ENCODE measurements at regions not wholly inside any gene's neighbourhood (a gene's known extent, or its start where the extent isn't known, plus 50 kb on each side); places are given as distances from the start of the nearest gene placed in this dataset.
"Not testable (repeated sequence)": the region's sequence is repeated elsewhere in the genome, so short reads cannot be mapped to it uniquely, and the experiment has no call there.

DNA sequence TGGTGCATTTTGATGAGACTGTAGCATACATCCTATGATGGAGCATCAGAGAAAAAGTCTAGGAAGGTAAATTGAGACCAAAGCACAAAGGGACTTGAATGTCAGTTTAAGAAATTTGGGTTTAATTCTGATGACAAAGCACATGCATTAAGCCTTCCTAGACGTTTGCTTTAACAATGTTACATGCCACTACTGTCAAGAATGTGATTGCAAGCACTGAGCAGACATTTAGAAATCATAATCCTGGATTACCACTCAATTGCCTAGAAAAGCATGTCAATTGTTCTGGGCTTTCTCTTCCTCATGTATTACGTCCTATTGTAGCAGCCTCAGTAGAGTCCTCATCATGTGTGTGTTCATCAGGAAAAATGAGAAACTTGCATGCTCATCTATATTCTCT lies 117.1 kb downstream of the ZNF281 start:
- H3K4me3 ChIP-seq (ENCODE audit: low read depth, low read length) = no peak overlapping the region
- TF ChIP-seq, protein P1, sequence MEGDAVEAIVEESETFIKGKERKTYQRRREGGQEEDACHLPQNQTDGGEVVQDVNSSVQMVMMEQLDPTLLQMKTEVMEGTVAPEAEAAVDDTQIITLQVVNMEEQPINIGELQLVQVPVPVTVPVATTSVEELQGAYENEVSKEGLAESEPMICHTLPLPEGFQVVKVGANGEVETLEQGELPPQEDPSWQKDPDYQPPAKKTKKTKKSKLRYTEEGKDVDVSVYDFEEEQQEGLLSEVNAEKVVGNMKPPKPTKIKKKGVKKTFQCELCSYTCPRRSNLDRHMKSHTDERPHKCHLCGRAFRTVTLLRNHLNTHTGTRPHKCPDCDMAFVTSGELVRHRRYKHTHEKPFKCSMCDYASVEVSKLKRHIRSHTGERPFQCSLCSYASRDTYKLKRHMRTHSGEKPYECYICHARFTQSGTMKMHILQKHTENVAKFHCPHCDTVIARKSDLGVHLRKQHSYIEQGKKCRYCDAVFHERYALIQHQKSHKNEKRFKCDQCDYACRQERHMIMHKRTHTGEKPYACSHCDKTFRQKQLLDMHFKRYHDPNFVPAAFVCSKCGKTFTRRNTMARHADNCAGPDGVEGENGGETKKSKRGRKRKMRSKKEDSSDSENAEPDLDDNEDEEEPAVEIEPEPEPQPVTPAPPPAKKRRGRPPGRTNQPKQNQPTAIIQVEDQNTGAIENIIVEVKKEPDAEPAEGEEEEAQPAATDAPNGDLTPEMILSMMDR (IDR thresholded peaks at IDR 0.05; ENCODE audit: insufficient read depth, low read depth, low read length, missing control alignments) = no peak
- no peak for DNase-seq (ENCODE audit: low read depth)

DNA sequence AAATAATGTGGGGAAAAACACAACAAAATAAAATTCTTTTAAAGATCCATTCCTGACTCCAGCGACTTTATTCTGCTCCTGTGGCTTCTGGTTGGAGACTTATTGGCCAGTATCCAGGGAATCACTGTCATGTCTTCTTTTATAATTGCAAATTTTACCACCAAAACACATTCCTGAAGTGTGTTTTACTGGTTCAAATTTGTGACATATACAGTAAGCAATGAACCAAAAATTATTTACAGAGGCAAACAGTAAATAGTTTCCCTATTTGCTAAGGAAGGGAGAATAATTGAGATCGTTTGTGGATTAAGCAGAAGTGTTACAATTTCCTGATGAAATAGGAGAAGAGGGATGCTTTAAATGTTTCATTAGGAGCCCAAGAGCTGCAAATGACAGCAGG lies 118.7 kb downstream of the ZNF281 start:
- DNase-seq (ENCODE audit: low read depth) = no peak
- H3K4me3 ChIP-seq (ENCODE audit: low read depth, low read length) = no peak overlapping the region
- TF ChIP-seq, protein P1 (IDR thresholded peaks at IDR 0.05; ENCODE audit: insufficient read depth, low read depth, low read length, missing control alignments) = no peak

DNA sequence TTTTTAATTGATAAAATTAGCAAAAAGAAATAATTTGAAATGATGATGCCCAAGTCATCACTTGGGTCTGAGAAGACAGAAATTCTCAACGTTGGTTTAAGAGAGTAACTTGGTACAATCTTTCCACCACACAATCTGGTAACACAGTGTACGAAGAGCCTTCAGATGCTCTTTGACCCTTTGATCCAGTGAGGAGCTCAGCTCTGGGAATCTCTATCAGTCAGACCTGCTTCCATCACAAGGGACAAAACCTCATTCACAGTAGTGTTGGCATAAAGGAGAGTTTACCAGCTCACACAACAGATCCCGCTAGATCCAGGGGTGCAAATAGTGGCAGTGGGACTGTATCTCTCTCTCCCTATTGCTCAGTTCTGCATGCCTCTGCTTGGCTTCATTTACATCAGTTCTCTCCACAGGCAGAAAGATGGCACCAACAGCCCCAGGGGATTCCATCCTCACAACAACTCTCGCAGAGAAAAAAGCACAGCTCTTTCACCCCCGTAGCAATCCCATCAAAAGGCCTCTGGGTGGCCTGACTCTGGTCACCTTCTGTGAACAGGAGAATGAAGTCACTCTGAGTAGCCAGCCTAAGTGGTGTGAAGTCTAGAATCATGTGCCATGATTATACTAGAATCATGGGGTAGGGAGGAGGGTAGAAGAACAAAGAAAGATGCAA lies 119.7 kb downstream of the ZNF281 start:
- peak; percentile 37 for DNase-seq (ENCODE audit: low read depth)
- no peak overlapping the region for H3K4me3 ChIP-seq (ENCODE audit: low read depth, low read length)
- TF ChIP-seq, protein P1 (IDR thresholded peaks at IDR 0.05; ENCODE audit: insufficient read depth, low read depth, low read length, missing control alignments) = peak; percentile 1

DNA sequence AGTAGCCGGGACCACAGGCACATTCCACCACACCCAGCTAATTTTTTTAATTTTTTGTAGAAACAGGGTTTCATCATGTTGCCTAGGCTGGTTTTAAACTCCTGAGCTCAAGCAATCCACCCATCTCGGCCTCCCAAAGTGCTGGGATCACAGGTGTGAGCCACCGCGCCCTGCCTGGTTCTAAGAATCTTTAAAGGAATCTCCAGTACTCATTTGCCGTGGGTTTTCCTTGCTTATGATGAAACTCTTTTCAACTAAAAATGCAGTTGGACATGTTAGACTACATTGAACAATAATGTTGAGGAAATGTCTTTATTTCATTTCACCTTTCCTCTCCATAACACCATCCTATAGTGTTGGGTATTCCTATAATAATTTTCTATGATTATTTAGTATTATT lies 121.6 kb downstream of the ZNF281 start:
- no peak for DNase-seq (ENCODE audit: low read depth)
- TF ChIP-seq, protein P1 (IDR thresholded peaks at IDR 0.05; ENCODE audit: insufficient read depth, low read depth, low read length, missing control alignments) = no peak
- no peak overlapping the region for H3K4me3 ChIP-seq (ENCODE audit: low read depth, low read length)

DNA sequence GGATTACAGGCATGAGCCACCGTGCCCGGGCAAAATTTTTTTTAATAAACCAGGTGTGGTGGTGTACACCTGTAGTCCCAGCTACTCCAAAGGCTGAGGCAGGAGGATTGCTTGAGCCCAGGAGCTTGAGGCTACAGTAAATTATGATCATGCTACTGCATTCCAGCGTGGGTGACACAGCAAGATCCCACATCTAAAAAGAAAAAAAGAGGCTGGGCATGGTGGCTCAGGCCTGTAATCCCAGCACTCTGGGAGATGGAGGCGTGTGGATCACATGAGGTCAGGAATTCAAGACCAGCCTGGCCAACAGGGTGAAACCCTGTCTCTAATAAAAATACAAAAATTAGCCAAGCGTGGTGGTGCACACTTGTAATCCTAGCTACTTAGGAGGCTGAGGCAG lies 125.6 kb downstream of the ZNF281 start:
- not testable (repeated sequence) for H3K4me3 ChIP-seq (ENCODE audit: low read depth, low read length); DNase-seq (ENCODE audit: low read depth)

DNA sequence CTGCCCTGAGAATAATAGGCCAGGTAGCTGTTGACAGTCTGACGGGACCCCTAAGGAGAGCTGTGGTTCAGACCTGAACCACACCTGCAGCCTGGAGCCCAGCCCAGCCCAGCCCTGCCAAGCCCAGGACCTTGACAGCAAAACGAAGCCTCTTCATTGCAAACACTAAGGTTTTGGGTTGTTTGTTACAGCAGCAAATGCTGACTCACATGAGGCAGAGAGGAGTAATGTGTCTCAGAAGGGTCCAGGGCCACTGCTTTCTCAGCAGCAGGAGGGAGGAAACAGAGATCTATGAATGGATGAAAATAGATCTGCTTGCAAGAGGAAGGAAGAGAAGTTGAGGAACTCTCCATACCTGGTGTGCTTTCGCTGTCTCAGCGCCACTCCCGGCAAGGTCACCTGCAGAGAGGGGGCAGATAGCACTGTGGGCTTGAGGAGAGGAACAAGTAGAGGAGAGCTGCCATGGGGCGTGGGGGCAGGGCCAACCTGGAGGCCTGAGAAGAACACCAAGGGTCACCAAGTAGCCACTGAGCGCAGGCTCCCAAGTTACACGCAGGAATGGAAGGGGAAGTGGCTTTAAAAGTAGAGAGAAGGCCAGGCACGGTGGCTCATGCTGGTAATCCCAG lies 127.2 kb downstream of the ZNF281 start:
- TF ChIP-seq, protein P1 (IDR thresholded peaks at IDR 0.05; ENCODE audit: insufficient read depth, low read depth, low read length, missing control alignments) = no peak
- DNase-seq (ENCODE audit: low read depth) = no peak
- H3K4me3 ChIP-seq (ENCODE audit: low read depth, low read length) = no peak overlapping the region

DNA sequence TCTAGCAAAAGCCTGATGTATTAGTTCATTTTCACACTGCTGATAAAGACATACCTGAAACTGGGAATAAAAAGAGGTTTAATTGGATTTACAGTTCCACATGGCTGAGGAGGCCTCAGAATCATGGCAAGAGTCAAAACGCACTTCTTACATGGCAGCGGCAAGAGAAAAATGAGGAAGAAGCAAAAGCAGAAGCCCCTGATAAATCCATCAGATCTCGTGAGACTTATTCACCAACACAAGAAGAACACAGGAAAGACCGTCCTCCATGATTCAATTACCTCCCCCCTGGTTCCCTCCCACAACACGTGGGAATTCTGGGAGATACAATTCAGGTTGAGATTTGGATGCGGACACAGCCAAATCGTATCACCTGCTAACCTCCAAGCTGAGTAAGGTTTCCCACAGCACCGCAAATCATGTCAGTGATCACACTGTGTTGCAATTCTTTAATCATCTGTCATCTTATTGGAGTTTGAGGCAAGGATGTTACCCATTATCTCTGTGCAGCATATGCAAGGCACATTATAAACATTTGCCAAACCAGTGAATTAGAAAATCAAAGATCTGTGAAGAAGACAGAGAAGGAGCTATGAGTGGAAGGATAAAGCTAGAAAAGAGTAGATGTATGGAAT lies 128.5 kb downstream of the ZNF281 start:
- no peak overlapping the region for H3K4me3 ChIP-seq (ENCODE audit: low read depth, low read length)
- DNase-seq (ENCODE audit: low read depth) = no peak
- TF ChIP-seq, protein P1 (IDR thresholded peaks at IDR 0.05; ENCODE audit: insufficient read depth, low read depth, low read length, missing control alignments) = no peak

Data from GM12865 (cell line).